ENCODE measurements at regions not wholly inside any gene's neighbourhood (a gene's known extent, or its start where the extent isn't known, plus 50 kb on each side); places are given as distances from the start of the nearest gene placed in this dataset.

- TF ChIP-seq, protein P1, sequence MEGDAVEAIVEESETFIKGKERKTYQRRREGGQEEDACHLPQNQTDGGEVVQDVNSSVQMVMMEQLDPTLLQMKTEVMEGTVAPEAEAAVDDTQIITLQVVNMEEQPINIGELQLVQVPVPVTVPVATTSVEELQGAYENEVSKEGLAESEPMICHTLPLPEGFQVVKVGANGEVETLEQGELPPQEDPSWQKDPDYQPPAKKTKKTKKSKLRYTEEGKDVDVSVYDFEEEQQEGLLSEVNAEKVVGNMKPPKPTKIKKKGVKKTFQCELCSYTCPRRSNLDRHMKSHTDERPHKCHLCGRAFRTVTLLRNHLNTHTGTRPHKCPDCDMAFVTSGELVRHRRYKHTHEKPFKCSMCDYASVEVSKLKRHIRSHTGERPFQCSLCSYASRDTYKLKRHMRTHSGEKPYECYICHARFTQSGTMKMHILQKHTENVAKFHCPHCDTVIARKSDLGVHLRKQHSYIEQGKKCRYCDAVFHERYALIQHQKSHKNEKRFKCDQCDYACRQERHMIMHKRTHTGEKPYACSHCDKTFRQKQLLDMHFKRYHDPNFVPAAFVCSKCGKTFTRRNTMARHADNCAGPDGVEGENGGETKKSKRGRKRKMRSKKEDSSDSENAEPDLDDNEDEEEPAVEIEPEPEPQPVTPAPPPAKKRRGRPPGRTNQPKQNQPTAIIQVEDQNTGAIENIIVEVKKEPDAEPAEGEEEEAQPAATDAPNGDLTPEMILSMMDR (IDR thresholded peaks at IDR 0.05) = no peak
- TF ChIP-seq POLR2A (IDR thresholded peaks at IDR 0.05) (no peak), POLR2AphosphoS5 (IDR thresholded peaks at IDR 0.05) (no peak)
Measured at GRCh38 chr9:14560194-14560593, 133.0 kb downstream of the ZDHHC21 start.
